Central memory CD4-positive, alpha-beta T cell (primary cell): ENCODE measurements at regions not wholly inside any gene's neighbourhood (a gene's known extent, or its start where the extent isn't known, plus 50 kb on each side); places are given as distances from the start of the nearest gene placed in this dataset.

ENCODE experiments used
- DNase-seq: peaks from one replicate; pipeline ENCODE4 v3.0.0; 2022

DNA sequence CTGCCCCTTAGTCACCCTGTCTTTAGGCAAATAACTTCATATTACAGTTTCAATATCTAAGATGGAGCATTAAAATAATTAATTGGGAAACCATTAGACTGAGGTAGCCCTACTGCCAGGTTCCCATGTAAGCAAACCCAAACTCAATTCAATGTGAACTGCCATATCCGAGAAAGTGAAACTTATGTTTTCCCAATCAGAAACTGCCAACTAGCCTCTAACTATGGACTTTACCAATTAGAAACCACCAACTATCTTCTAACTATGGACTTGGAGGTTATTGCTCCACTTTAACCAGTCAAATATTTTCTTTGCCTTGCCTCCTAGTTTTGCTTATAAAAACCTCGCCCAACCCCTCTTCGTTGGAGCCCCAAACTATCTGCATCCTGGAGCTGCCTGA, 218.5 kb downstream of the ENC1 start:
- no peak for DNase-seq

DNA sequence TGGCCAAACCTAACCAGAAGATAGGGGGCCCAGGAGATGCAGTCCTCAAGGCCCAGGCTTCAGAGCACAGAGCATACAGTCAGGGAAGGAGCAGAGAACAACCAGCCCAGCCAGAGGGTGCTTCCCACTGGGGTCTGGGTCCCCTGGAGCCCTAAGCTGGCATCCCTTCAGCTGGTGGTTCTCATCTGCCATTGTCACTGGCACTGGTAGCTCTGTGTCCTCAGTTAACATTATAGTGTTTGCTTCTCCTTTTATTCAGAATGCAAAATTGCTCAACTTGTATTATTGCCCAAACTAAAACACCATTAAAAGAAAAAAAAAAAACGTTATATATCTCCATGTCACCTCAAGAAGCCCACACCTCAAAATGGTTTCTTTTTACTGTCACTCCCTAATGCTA, 219.2 kb downstream of the ENC1 start:
- no peak for DNase-seq

DNA sequence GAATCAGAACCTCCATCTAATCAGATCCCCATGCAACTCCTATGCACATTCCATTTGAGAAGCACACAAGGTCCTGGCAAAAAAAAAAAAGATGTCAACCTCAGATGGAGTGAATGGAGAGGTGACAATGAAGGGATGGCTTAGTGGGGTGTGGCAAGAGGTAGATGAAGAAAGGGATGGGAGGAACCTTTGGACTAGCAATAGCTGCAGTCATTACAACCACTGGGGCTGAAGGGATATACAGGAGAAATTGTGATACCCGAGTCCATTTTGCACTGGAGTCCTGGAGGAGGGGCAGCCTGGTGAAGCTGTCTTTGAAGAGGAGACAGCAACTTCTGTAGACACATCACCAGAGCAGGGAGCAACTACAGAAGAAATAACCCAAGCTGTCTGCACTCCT, 219.6 kb downstream of the ENC1 start:
- no peak for DNase-seq

DNA sequence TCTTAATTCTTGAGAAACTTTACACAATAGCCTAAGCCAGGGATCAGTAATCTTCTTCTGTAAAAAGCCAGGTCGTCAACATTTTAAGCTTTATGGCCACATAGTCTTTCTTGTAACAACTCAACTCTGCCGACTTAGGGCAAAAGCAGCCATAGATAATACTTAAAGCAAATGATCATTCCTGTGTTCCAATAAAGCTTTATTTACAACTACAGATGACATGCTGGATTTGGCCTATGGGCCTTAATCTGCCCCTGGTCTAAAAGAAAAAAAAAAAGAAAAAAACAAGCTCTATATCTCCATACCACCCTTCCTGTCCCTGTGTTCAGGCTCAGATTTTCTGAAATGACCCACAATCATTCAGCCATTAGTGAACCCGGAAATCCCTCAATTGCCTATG, 220.3 kb downstream of the ENC1 start:
- no peak for DNase-seq

DNA sequence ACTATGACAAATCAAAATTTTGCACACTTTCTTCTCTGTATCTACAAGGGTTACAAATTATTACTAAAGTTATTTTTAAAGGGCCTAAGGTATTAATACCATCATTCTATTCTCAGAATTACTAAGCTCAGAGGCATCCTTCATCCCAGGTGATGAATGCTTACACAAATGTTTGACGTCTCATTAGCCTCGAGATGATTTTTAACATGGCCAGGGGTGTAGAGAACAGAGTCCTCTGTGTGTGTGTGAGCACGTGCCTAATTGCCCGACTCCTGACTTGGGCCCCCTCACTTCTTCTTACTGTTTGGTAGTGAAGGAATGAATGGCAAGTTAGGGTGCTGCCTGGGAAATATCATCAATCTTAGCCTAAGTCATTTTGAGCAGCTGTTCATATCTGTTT, 221.1 kb downstream of the ENC1 start:
- no peak for DNase-seq

DNA sequence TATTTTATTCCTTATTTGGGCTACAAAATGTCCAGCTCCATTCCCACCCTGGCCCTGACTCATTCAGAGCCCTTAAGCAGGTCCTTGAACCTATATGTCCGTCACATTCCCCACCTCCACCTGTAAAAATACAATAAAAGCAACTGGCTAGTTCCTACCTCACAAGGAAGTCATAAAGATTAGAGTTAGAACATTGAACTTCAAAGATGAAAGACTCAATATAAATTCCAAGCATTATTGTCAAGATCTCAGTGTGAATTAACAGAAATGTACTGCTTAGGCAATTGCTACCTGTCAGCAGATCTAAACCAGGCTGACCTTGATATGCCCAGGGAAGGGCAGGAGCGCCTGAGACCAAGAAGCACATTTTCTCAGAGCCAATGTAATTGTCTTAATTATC, 221.8 kb downstream of the ENC1 start:
- no peak for DNase-seq

DNA sequence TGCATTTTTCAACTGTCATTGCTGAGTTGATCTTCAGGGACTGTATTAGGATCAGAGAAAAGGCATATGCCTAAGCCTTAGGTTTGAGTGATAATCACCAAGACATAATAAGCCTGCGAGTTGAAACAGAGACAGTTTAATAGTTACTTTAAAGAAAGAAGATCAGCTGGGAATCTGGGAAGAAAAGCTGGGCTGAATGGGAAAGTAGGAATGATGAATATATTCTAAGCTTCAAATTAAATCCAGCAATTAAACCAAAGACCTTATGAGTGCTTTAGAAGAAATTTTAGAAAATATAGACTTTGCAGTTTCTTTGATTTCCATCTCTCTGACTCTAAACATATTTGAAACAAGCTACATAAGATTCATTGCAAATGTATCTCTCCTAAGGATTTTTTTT, 222.3 kb downstream of the ENC1 start:
- no peak for DNase-seq

DNA sequence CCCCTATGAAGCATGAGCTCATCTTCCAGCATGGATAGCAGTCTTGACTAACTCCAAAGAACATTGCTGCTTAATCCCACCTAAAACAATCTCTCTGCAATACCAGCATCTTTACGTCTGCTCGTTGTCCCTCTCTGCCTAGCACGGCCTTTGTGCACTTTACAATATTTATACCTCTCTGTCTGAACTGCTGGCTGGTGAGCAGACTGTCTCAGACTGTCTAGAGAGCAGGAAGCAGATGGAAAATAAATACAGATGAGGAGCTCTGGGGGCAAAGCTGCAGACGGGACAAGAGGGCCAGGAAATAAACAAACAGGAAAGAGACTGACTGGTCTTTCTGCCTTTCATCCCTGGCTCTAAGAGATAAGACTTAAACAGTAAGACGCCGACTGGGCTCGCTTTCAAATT, 224.8 kb downstream of the ENC1 start:
- no peak for DNase-seq

DNA sequence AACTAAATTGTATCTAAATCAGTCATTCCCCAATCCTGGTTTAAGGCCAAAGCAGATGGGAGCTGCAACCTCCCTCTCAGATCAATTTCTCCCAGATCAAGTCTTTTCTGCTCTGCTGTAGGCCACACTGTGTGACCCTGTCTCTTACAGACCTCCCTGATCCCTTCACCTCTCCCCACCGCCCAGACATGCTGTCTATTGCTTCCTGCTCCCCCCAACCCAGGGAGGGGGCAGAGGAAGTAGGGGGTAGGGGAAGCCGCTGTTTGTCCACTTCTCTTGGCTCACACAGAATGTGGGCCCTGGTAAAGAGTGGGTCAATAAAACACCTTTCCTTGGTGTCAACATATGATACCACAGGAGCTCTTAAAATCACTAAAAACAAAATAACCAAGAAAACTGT, 226.3 kb downstream of the ENC1 start:
- no peak for DNase-seq

DNA sequence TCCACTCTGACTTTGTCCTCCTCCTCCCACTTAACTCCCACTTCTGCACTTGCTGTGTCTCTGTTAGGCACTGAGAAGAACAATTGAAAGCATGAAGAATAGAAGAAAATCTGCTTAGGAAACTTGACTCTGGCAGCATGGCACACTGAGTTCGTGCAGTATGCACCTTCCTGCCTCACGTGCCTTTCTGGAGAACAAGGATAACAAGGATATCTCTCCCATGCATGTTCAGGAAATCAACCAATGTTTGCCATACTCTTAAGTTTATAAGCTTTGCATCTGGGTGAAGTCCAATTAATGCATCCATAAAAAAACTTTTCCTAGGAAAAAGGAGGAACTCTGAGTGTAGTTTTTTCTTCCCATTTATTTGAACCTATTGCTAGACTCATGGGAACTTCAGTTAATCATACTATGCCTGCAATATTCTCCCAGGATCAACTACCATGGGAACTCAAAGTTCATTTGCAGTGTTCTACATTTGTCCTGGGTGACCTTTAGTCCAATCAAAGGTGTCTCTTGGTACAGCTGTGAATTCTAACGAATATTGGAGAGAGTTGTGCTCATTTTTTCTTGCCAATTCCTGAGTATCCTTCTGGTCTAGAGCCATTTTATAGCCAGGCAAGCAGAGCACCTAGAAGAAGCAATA, 227.0 kb downstream of the ENC1 start:
- no peak for DNase-seq

DNA sequence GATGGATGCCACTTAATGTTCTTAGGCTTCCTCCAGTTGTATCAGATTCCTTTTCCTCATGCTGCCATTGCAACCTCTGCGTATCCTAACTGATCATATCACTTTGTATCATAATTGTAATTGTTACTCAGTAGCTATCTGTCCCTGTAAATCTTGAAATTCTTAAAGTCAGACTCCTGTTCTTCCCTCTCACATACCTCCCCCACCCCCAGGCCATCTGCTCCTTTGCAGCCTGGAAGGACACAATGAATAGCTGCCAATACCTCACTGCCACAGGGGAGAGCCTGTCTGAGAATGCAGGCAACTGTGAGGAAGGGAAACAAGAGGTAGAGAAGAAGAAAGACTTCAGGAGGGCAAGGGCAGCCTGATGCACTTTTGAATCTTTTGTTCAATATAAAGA, 228.5 kb downstream of the ENC1 start:
- DNase-seq: no peak

DNA sequence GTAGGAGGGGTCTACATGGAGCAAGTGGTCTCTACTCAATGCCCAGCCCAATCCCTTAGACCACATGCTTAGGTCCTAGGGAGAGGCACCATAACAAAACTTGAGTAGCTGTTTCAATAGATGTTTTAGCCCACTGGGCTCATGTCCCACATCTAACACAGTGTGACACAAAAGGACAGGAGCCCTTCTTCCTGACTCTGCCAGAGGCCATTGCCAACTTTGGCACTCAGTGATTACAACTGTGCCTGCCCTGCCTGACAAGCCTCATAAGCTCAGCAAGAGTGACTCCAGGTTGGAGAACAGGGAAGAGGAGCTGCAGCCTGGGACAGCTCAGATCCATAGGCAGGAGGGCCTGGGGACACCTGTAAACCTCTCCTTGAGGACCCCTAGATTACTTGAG, 230.8 kb downstream of the ENC1 start:
- no peak for DNase-seq

DNA sequence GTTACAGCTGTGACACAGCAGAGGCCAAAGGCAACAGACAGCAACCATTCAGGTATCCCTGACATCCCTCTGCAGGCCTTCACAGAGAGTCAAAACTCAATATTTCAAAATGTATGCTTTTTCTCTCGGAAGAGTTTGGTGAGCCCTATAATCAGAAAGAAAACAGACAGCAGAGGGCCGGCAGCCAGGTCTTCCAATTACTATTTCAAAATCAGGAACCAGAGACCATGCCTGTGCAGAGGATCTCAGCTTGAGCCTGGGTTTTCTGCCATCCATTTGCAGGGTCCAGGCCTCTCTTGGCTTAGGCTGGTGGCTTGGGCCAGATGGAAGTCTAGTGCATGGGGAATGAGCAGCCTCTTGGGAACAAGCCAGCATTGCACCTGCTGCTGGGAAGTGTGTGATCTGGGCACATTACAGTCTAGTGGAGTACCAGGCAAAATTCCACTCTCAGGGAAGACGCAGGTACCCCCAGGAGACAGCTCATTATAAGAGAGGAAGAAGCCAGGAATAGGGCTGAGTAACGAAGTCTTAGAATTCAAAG, 231.3 kb downstream of the ENC1 start:
- no peak for DNase-seq

DNA sequence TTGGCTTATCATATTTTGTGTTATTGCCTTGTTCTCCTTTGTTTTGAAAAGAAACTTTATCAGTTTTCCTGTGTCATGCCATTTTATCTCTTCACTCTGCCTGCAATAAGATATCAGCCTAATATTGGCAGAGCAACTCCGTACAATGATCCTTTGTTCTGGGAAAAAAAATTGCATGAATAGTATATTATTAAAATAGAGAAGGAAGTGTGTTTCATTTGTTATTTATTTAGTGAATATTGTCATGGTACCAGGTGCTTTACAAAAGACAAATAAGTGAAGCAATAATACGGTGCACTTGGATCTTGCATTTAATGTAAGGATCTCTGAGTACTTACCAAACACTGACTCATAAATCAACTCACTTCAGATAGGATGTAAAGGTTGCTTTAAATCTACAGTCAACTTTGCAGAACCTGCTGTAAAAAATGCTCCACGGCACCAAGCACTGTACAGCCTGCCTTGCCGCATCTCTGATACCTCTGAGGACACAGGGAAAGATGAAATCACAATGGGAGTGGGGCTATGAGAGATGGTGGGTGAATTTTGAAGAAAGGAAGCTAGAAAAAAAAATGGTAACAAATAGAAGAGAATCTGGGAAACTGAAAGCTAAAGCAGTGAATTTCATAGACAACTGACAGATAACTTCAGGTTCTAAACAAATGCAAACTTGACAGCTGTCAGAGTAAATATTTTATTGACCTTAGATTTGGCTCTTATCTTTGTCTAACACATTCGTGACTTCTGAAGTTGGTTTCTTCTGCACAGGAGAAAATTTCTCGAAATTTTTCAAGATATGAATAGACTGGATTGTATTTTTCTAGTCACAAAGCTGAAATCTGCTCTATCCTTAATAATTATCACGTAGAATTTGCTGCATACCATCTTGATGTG, 232.1 kb downstream of the ENC1 start:
- no peak for DNase-seq

DNA sequence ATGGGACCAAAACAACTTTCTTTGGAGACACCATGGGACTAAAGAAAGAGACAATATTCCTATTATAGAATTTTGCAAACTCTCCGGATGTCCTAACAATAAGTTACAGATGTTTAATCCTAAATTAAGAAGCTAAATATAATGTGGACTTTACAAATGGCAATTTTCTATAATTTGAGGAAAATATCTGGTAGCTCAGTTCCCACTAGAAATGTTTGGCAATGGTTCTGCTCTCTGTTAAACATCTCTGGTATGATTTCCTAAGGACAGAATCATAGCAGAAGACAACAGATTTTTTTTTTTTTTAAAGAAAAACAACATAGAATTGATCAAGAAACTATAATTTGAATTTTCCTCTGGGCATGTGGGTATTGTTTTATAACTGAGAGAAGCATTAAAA, 232.8 kb downstream of the ENC1 start:
- DNase-seq: no peak

DNA sequence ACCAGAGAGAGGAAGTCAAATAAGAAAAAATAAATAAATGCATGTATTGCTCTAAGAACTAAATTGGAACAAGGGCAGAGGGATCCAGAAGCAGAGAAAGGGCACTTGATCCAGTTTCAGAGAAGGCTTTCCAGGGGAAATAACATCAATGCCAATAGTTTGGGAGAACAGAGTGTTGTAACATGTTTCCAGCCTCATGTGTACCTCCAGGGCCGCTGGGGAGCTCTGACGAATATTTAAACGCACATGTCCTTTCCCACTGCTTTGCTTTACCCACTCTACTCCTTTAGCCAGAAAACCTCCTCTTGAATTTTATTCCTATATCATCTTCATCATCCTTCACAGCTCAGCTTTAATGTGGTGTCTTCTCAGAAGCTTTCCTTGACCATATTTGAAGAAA, 233.7 kb downstream of the ENC1 start:
- DNase-seq: no peak

DNA sequence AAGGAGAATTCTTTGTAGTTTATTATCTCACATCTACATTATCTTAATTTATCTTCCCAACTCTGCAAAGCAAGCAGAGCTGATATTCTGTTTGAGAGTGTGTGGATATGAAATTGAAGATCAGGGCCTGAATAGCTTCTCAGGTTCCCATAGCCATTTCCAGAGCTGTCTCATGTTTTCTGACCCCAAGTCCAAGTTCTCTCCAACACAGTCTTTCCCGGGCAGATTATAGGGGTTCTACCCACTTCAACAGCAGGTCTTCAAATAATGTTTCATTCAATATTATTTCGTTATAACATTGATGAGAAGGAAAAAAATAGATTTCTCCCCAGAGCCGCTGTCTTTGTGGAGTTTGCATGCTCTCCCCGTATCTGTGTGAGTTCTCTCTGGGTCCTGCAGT, 234.9 kb downstream of the ENC1 start:
- DNase-seq: no peak

DNA sequence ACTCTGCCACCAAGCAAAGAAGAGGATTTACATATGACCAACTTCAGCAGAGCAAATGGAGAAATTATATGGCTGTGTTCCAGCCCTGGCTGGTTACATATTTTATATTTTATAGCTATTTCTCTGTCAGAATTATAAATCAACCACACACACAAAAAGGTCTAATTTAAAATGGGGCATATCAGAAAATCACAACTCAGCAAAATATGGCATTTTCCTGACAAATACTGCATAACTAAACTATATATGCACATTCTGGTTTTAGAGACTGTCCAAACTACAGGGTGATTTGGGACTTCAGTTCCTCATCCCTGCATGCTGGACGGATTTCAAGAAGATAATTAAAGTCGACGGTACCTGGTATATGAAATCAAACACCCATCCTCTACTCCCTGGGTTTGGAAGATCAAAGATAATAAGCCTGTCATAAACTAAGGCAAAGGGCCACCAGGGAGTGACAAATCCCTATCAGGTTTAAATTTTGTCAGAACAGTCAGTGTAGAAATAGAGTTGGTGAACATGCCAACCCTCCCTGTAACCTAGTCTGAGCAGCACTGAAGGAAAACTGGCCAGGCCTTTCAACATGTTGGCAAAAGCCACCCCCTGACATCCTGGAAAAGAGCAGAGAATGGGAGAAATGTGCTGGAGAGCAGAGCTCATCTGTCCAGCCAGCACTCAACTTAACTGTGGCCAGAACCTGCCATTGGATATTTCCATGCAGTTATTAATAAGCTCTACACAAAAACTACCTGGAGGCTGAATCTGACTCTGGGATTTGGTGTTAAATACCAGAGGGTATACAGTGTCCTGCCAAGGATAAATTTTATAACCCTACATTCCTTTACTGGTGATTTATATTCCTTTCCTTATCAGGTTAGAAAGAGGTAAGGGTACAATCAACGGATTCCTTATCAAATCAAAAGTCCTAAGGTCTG, 235.7 kb downstream of the ENC1 start:
- no peak for DNase-seq

DNA sequence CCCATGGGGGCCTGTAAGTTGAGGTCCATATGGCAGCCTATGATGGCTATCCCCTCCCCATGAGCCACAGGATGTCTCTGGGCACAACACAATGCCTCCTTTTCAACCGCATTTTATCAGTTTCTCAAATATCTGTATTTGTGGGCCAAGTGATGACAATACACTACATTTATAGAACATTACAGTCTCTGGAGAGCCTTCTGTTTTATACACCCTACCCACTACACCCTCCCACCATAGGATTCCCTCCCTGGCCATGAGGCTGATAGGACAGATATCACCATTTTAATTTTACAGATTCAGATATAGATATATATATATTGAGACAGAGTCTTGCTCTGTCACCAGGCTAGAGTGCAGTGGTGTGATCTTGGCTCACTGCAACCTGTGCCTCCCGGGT, 236.8 kb downstream of the ENC1 start:
- no peak for DNase-seq

DNA sequence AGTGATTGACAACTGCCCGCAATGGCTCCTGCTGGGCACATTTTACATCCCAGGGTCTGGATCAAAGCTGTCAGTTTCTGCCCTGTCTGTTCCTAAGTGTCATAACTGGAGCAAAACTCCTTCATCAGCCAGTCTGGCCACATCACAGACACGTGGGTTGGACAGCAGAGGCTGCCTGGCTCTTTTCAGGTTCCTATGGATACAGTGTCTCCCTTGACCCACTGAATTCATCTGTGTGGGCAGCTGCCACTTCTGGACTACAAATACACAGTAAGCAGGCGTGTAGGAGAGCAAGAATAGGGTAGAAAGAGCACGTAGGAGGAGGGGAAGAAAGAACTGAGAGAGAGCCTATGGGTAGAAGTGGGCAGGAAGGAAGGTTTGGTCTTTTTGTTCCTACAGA, 238.0 kb downstream of the ENC1 start:
- no peak for DNase-seq

DNA sequence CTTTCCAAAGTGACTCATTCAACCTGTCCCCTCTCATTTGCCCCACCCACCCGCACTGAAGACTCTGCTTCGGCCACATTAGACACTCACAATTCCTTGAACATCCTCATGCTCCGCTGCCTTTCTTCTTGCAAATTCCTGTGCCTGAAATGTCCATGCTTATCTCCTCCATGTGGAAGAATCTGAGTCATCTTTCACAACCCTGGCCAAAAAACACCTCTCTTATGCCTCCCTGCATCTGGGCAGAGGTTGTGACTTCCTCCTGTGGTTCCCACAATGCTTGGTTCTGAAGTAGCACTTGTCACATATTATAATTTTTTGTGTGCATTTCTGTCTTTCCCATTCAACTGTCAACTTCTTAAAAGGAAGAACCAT, 238.6 kb downstream of the ENC1 start:
- DNase-seq: no peak

DNA sequence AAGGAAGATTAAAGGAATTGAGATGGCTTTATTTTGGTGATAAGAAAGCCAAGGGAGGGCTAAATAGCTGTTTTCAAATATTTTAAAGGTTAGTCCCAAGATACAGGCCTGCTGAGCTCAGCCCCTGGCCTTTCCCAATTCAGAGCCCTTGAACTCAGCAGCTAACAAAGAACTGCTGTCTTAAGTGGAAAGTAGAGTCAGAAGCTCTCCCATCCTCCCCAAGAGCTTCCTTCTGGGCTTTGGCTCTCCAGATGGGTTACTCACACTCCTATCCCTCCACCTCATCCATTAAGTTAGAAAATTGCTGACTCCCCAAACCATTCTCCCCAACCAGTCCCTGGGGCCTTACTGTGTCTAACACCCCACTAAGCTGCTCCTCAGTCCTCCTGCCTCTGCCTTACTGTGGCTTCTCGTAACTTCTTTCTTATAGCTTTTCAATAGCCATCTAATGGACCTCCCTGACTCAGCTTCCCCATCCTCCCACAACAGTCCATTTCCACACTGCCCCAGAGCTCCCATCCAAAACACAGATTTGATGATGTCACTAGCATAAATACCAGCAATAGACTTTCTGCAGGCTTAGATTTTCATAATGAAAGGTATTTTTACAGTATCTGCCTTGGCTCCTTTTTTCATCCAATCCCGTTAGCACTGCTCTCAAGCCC, 239.1 kb downstream of the ENC1 start:
- no peak for DNase-seq

DNA sequence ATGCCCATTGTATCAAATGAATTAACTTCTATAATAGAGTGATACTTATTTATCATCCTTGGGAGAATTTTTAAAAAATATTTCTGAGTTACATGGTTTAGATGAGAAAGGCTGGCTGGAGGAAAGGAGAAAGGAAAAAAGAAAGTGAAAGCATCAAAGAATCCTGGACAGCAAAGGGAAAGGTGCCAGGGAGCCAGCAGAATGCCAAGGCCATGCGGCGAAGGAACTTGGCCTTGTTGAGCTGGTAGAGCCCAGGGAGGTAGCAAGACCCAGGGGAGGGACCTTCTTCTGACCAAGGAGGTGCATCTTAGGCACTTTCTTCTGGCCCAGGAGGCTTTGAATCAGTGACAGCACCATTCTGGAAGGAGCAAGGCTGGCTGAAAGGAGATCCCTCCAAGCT, 240.5 kb downstream of the ENC1 start:
- no peak for DNase-seq
